SKM-1 treated with dmso at 0.1 percent for 144 hours (cell line): ENCODE measurements at regions not wholly inside any gene's neighbourhood (a gene's known extent, or its start where the extent isn't known, plus 50 kb on each side); places are given as distances from the start of the nearest gene placed in this dataset.
"Not testable (repeated sequence)": the region's sequence is repeated elsewhere in the genome, so short reads cannot be mapped to it uniquely, and the experiment has no call there.

ENCODE experiments used
- DNase-seq: peaks from one replicate; lab custom pipeline; 2025; ENCODE audit not compliant: unreplicated experiment; lab: John Stamatoyannopoulos, UW

DNA sequence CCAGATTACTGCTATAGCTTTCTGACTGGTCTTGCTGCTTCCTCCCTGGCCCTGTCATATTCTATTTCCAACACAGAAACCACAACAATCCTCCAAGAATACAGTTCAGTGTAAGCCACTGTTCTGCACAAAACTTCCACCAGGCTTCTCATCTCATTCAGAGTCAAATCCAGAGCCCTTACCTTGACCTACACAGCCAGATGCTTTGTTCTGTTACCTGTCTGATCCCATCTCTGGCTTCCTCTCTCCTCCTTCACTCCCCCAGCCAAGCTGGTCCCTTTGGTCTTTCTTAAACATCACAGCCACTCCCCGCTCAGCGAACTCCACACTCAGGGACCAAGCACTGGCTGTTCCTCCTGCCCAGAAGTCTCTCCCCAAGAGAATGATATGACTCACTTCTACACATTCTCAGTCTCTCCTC is 84.8 kb upstream of the BMP2K start:
- peak; percentile 16 for DNase-seq

DNA sequence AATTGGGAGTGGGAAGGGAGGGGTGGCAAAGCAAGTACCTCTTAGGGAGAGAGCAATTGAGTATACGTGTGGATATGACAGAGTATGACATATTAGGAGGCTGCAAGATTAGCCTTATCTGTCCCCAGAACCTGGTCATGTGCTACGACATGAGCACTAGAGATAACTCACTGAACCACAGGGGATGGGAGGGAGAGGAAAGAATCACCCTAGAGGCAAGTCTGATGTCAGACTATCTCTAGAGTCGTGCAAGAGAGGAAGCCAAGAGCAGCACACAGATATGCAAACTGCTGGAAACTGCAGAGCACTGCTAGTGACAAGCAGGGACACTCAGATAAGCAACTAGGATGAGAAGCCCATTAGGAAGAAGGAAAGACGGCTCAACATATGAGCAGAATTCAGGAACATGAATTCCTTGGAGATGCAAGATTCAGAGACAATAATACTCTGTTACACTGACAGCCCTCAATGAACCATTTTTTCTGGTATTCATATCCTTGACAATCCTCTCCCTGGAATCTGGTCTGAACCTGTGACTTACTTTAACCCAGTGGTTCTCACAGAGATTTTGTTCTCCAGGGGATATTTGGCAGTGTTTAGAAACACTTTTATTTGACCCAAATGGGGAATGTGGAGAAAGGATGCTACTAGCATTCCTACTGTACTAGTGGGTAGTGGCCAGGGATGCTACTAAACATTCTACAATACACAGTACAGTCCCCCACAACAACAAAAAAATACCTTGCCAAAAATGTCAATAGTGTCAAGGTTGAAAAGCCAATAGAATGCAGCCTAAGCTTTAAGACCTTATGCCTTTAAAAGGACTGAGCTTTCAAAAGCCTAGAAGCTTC is 84.0 kb upstream of the BMP2K start:
- peak; percentile 45 for DNase-seq

DNA sequence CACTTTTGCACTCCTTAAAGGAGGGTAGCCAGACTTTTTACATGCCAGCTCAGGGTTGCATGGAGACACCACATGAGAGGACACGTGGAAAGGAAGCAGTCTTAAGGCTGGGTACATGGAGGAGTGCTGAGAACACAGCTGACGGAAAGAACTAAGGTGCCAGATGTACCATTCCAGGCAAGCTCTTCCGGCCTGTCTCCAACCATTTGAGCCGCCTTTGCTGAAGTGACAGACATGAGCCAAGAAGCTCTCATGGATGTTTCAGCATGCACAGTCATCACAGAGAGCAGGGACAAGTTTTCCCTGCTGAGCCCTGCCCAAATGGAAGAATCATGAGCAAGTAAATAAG is 83.4 kb upstream of the BMP2K start:
- no peak for DNase-seq

DNA sequence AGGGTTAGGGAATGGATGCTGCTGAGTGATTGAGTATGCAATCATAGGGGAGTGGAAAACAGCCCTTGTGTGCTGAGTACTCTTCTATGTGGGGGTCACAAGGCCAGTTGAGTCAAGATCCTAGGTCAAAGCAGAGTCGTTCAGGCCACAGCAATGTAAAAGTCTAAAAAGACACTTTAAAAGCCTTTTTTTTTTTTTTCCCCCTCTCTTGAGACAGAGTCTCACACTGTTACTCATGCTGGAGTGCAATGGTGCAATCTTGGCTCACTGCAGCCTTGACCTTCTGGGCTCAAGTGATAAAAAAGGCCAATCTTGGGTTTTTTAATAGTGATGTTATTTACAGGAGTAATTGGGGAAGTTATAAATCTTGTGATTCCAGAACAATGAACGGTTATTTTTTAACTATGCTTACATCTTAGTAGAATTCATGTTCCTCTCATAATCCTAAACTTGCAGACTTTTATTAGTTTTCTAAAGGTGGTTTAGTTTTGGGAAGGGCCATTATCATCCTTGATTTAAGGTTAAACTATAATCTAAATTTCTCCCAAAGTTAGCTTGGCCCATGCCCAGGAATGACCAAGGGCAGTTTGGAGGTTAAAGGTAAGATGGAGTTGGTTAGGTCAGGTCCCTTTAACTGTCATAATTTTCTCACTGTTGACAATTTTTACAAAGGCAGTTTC is 82.2 kb upstream of the BMP2K start:
- DNase-seq: no peak

DNA sequence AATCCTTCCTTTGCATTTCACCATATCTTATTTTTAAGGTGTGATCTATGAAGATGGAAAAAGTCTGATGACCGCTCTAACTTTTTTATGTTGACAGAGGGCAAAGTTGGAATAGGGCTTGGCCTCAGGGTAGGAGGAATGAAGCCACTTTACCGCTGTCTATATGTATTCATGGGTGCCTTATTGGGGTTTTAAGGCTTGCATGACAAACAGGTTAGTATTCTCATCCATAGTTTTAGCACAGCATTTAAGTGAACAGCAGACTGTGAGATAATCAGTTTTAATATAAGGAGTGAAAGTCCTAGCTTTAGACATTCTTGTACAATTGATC is 81.7 kb upstream of the BMP2K start:
- DNase-seq: no peak

DNA sequence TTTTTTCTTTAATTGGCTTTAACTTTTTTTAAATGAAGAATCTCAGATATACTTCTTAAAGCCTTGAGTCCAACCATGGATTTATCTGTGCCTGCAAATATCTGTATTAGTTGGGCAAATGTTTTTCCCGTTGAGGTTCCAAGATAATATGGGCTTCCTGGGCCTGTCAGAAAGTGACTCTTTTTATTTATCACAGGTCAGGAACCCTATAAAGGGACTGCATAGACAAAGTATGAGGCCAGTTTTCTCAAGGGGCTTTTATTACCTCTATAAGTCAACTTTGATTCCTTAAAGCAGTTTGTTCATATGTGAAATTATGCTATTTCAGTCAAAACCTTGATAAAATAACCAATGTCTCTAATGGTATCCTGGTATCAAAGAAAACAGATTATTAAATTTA is 80.2 kb upstream of the BMP2K start:
- no peak for DNase-seq

DNA sequence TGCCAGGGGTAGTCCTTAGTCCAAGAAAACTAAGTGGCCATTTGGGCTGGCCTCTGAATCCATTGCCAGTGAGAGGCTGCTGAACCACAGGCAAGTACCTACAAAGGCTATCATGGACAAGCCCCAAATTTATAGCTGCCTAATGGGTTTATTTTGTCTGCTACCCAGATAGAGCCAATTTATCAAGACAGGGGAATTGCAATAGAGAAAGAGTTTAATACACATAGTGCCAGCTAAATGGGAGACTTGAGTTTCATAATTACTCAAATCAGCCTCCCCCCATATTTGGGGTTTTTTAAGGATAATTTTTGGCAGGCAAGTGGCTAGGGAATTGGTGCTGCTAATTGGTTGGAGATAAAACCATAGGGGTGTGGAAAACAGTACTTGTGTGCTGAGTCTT is 73.1 kb upstream of the BMP2K start:
- DNase-seq: no peak

DNA sequence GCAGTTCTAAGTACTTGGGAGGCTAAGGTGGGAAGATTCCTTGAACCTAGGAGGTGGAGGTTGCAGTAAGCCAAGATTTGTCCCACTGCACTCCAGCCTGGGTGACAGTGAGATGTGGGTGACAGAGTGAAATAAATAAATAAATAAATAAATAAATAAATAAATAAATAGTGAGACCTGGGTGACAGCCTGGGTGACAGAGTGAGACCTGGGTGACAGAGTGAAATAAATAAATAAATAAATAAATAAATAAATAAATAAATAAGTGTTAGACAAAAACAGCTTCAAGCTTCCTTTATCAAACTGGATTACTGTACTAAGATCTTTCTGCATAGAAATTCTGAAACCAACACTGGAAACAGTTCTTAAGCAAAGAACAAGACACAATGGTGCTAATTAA is 71.8 kb upstream of the BMP2K start:
- DNase-seq: no peak

DNA sequence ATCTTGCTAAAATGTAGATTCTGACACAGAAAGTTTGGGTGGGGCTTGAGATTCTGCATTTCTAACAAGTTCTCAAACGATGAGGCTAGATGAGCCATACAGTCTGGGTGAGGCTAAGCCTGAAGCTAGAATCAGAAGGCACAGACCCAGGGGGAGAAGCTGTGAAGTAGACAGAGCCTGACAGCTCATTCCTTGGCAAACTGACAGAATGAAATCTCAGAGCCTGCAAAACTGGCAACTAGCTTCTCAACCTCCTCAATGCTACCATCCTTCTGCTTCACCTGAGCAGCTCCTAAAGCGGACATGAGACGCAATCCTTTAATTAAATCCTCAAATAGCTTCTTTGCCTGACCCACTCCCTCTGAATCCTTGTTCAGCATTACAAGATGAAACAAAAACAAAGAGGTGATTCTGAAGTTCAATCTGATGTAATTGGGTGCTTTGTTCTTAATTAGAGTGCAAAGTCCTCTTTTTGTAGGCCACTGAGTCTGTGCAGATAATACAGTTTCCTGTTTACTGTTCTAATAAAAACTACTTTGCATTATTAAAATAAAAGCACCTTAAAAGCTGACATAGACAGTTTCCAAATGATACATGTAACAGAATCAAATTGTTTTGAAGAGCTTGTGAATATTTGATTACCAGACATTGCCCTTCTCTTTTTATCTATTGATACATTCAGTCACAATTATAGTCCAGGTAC is 71.0 kb upstream of the BMP2K start:
- DNase-seq: no peak

DNA sequence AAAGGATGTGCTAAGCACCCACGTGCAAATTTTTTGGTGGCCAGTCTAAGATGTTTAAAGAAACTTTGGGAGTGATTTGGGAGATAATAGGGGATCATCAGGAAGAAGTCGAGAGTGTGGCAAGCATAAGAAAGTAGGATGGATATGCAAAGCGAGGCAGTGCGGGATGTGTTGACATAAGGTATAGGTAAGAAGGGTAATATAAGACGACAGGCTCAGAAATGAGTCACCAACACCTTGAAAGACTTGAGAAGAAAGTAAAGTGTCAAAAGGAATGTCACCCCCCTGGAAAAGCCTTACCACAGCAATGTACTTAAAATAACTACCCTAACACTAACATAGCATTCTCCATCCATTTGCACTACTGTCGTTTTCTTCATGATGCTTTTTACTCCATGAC is 69.8 kb upstream of the BMP2K start:
- no peak for DNase-seq

DNA sequence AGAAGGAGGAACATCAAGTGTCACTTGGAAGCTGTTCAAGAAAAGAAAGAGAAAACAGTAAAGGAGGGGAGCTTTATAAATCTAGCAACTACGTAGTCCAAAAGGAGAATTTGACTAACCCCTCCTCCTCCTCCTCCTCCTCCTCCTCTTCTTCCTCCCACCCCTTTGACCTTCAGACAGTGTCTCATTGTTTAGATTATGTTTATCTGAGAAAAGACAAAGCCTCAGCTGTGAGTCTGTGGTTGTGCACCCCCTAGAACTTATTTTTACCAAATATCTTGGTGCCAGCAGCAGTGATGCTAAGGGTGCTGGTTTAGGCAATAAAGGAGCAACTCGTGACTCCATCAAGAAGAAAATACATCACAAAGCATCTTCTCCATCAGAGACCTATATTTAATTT is 68.9 kb upstream of the BMP2K start:
- DNase-seq: no peak

DNA sequence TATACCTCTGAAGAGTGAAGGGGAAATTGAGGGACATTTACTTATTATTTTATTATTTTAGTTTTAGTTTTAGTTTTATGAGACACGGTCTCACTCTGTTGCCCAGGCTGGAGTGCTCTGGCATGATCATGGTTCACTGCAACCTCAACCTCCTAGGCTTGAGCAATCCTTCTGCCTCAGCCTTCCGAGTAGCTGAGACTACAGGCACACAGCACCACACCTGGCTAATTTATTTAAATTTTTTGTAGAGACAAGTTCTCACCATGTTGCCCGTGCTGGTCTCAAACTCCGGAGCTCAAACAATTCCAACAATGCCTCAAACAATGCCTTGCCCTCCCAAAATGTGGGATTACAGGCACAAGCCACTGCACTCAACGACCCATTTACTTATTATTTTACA is 68.4 kb upstream of the BMP2K start:
- no peak for DNase-seq

DNA sequence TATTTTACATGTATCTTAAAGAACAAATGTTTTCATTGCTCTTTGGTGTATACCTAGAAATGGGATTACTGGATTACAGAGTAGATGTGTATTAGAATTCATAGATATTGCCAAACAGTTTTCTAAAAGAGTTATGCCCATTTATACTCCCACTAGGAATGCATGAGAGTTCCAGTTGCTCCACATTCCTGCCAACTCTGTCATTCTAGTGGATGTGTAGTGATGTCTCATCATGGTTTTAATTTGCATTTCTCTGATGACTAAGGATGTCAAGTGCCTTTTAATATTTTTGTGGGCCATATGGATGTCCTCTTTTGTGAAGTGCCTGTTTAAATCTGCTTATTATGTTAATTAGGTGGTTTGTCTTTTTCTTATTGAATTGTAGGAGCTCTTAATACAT is 65.6 kb upstream of the BMP2K start:
- DNase-seq: no peak

DNA sequence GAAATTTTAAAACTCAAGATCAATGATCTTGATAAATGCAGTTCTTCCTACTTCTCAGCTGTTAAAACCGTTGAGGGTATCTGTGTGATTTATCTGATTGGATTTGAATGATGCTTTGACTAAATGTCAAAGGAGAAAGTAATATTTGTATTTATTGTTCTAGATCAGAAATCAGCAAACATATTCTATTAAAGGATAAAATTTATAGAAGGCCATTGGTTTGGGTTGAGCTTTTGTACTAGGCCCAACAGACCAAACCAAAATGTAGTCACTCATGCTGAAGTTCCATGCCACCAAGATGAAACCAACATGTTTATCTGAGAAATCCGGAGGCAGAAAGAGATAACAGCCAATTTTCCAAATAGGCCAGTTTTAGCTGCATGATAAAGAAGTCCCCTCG is 64.5 kb upstream of the BMP2K start:
- DNase-seq: no peak

DNA sequence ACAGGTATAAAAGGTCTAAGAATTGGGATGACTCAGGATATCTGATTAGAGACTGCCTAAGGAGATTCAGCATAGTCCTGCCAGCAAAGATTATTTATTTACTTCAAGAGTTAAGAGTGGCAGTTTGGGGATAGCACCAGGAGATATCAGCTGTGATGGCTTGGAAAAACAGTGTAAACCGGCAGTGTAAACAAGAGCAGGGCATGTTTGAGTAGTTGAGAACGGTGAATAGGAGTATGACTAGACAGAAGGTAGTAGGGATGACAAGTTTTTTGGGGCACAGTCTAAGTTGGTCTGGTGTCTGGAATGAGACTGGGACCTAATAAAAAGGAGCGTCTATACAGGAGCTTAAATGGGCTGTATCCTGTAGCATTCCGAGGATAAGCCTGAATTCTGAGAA is 61.6 kb upstream of the BMP2K start:
- not testable (repeated sequence) for DNase-seq

DNA sequence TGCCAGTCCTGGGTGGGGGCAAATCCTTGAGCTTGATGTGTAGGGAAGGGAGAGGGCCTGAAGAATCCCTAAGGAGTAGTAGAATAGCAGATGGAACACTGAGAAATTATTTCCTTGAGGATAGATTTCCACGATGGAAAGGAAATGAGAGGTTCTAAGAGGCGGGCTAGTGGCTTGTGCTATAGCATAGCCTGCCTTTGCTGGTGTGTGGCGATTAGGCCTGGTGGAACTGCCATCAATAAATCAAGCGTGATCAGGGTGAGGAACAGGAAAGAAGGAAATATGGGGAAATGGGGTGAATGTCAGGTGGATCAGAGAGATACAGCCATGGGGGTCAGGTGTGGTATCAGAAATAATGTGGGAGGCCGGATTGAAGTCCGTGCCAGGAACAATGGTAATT is 60.8 kb upstream of the BMP2K start:
- not testable (repeated sequence) for DNase-seq

DNA sequence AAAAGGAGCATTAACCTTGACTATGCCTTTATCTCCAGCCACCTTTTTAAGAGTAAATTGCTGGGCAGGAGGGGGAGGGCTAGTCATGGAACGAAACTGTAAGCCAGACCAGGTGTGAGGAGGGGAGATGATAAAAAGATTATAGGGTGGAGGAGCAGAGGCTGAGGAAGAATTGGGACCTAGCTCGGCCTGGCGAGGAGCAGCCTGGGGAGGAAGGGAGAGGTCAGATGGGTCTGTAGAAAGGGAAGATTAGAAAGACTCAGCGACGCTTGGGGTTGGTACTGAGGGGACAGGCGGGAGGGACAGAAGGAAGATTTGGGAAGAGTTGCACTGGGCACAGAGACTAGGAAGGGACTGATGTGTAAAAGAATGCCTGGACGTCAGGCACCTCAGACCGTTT is 58.4 kb upstream of the BMP2K start:
- not testable (repeated sequence) for DNase-seq

DNA sequence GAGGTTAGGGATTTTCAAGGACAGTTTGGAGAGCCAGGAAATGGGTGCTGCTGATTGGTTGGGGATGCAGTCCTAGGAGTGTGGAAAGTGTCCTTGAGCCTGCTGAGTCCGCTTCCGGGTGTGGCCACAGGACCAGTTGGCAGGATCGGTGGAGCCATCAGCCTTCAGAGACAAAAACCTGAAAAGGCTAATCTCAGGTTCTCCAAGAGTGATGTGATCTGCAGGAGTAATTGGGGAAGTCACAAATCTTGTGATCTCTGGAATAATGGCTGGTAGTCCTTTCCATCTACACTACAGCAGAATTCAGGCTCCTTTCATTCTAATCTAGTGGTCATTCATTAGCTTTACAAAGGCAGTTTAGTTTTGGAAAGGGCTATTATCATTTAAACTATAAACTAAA is 55.9 kb upstream of the BMP2K start:
- no peak for DNase-seq

DNA sequence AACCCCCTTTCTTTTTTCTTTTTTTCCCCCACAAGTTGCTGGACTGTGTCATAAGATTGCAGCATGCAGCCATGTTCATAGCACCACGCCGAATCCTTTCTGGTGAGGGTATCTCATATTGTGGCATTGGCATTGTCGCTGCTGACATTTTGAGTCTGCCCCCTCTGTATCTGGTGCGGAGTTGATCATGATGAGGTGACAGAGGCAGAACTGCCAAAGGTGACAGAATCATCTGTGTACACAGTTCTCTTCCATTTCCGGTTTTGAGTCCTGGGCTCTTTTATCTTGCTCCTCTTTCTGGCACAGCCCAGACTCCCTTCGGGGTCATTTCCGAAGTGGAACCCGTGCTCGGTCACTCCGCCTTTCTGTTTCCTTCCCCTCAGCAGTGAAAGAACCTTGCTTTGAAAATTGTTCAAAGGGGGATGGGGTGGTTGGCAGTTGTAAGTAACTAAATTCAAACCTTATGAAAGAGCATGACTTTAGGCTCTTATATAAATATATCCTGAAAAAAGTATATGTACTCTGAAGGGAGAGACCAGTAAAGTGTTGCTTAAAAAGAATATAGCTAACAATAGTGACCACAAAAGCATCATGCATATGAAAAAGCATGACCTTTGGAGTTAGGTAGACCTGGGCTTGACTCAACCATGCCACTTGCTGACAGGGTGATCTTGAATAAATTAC is 55.0 kb upstream of the BMP2K start:
- DNase-seq: no peak

DNA sequence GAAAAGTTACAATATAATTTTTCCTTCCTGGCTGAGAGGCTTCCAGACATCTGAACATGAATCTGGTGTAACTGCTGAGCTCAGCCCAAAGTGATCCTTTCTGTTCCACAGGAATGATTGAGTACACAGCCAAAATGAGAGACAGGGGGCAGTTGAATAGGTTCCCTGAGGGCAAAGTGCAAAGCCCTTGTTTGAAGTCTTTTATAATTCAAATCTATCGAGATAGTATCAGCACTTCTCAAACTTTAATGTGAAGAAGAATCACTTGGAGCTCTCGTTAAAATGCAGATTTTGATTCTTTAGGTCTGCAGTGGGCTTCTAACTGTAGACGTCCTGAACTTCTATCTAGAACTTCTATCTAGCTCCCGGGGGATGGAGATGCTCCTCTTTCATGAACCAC is 54.4 kb upstream of the BMP2K start:
- DNase-seq: no peak

DNA sequence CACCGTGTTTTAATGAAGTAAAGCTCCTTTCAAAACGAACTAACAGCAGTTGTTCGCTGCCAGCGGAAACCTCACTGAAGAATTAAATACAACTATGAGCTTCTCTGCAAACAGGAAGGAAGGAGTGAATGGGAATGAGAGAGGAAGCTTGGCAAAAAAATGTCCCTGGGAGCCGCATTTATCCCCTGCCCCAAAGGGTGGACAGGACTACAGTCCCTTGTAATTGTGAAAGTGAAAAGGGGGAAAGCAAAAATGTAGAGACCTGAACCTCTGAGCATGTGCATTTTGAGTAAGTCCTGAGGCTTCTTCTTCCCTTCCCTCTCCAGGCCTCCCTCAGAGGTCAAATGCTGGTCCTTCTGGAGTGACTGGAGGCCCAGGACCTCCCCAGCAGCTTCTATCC is 53.8 kb upstream of the BMP2K start:
- DNase-seq: no peak

DNA sequence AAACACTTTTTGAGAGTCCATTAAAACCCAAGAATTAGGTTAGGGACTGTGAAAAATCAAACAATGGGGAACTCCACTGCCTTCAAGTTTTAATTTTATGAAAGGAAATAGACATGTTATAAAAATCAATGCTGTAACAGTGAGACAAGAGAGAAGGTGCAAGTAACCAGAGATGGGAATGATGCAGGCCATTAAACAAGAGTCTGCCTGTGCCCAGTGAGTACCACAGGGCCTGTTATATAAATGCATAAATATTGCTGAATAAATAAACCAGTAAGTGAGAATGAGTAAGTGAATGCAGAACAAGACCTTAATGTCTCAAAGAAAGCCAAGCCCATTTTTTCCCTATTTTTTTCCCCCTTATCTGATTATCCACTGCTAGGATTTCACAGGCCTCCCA is 53.3 kb upstream of the BMP2K start:
- DNase-seq: no peak
